8988T (cell line): ENCODE measurements at regions not wholly inside any gene's neighbourhood (a gene's known extent, or its start where the extent isn't known, plus 50 kb on each side); places are given as distances from the start of the nearest gene placed in this dataset.
"Not testable (repeated sequence)": the region's sequence is repeated elsewhere in the genome, so short reads cannot be mapped to it uniquely, and the experiment has no call there.

ENCODE experiments used
- DNase-seq: peaks from one replicate; pipeline ENCODE4 v3.0.0; 2011

GRCh38 chr2:125224830-125225229, 1199.7 kb downstream of the CNTNAP5 start:
- DNase-seq, result no peak

GRCh38 chr2:125227843-125228392, 1202.8 kb downstream of the CNTNAP5 start:
- DNase-seq, result no peak

- DNase-seq, result no peak
These were observed 1215.8 kb downstream of the CNTNAP5 start for GRCh38 chr2:125240870-125241269.

GRCh38 chr2:125243074-125243473, 1218.0 kb downstream of the CNTNAP5 start:
- no peak for DNase-seq

GRCh38 chr2:125254010-125254409, 1228.9 kb downstream of the CNTNAP5 start:
- no peak for DNase-seq

- no peak for DNase-seq
These were observed 1234.4 kb downstream of the CNTNAP5 start for GRCh38 chr2:125259451-125259850.

GRCh38 chr2:125260366-125260930, 1235.4 kb downstream of the CNTNAP5 start:
- not testable (repeated sequence) for DNase-seq

- DNase-seq, result no peak
These were observed 1239.4 kb downstream of the CNTNAP5 start for GRCh38 chr2:125264453-125264852.

GRCh38 chr2:125267683-125268082, 1242.6 kb downstream of the CNTNAP5 start:
- no peak for DNase-seq

- DNase-seq, result no peak
These were observed 1247.6 kb downstream of the CNTNAP5 start for GRCh38 chr2:125272651-125273050.

GRCh38 chr2:125274718-125275117, 1249.6 kb downstream of the CNTNAP5 start:
- no peak for DNase-seq

- no peak for DNase-seq
These were observed 1255.2 kb downstream of the CNTNAP5 start for GRCh38 chr2:125280265-125280664.

GRCh38 chr2:125281242-125281641, 1256.2 kb downstream of the CNTNAP5 start:
- DNase-seq, result no peak

GRCh38 chr2:125296742-125297141, 1271.7 kb downstream of the CNTNAP5 start:
- DNase-seq, result no peak

- no peak for DNase-seq
These were observed 1285.7 kb downstream of the CNTNAP5 start for GRCh38 chr2:125310657-125311364.

GRCh38 chr2:125312342-125312741, 1287.3 kb downstream of the CNTNAP5 start:
- DNase-seq, result no peak

GRCh38 chr2:125313806-125314205, 1288.7 kb downstream of the CNTNAP5 start:
- DNase-seq, result no peak

GRCh38 chr2:125318740-125319139, 1293.7 kb downstream of the CNTNAP5 start:
- DNase-seq, result no peak

- no peak for DNase-seq
These were observed 1299.2 kb downstream of the CNTNAP5 start for GRCh38 chr2:125324273-125324672.

- no peak for DNase-seq
These were observed 1305.0 kb downstream of the CNTNAP5 start for GRCh38 chr2:125330133-125330532.

GRCh38 chr2:125341353-125341752, 1314.6 kb upstream of the GYPC start:
- no peak for DNase-seq

- not testable (repeated sequence) for DNase-seq
These were observed 1302.4 kb upstream of the GYPC start for GRCh38 chr2:125353542-125353941.

GRCh38 chr2:125364192-125364983, 1291.6 kb upstream of the GYPC start:
- no peak for DNase-seq

GRCh38 chr2:125364984-125365265, 1291.0 kb upstream of the GYPC start:
- DNase-seq, result no peak
